ENCODE measurements at regions not wholly inside any gene's neighbourhood (a gene's known extent, or its start where the extent isn't known, plus 50 kb on each side); places are given as distances from the start of the nearest gene placed in this dataset.

DNA sequence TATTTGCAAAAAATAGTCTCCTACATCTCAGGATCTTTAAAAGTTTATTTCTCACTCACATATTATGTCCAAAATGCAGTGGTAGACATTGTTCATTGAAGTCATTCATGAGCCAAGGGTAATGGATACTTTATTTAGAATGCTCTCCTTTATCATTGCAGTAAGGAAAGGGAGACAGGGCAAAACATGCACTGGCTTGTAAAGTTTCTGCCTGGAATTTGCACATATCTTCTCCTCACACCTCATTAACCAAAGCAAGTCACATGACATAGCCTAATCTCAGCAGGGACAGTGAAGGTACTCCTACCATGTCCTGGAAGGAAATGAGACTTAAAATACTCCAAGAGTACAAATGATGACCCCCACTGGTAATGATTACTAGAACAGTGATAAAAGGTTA is 333.7 kb upstream of the EPHA3 start:
- no peaks in the 10 kb centered on the region for H3K4me1 Mint-ChIP-seq (ENCODE audit: low read depth, unreplicated experiment)
- Histone ChIP-seq H3K4me3 (ENCODE audit: low read depth, low read length) (no peak overlapping the region), H3K27me3 (replicated peaks; ENCODE audit: control insufficient read depth, insufficient read depth, low read length) (no peaks in the 10 kb centered on the region), H3K4me1 (no peaks in the 10 kb centered on the region), H3K9me3 (no peaks in the 10 kb centered on the region), H3K36me3 (ENCODE audit: control insufficient read depth, insufficient read depth, low read length) (no peaks in the 10 kb centered on the region)
- TF ChIP-seq, protein P1, sequence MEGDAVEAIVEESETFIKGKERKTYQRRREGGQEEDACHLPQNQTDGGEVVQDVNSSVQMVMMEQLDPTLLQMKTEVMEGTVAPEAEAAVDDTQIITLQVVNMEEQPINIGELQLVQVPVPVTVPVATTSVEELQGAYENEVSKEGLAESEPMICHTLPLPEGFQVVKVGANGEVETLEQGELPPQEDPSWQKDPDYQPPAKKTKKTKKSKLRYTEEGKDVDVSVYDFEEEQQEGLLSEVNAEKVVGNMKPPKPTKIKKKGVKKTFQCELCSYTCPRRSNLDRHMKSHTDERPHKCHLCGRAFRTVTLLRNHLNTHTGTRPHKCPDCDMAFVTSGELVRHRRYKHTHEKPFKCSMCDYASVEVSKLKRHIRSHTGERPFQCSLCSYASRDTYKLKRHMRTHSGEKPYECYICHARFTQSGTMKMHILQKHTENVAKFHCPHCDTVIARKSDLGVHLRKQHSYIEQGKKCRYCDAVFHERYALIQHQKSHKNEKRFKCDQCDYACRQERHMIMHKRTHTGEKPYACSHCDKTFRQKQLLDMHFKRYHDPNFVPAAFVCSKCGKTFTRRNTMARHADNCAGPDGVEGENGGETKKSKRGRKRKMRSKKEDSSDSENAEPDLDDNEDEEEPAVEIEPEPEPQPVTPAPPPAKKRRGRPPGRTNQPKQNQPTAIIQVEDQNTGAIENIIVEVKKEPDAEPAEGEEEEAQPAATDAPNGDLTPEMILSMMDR (IDR thresholded peaks at IDR 0.05; ENCODE audit: insufficient read depth in 1 of 2, low read depth in 1 of 2, low read length in 1 of 2, severe bottlenecking in 1 of 2, unreplicated experiment in 1 of 2): no peak
- BruUV-seq (replicated peaks): no TSS peak
- intact Hi-C loops (cut with micrococcal nuclease; ENCODE audit: unreplicated experiment): no loop called here
- H3K4me3 Mint-ChIP-seq (ENCODE audit: unreplicated experiment): no peak overlapping the region
- POLR2A ChIA-PET: no interaction called here
- H3K36me3 Mint-ChIP-seq (ENCODE audit: insufficient read depth, unreplicated experiment): no peaks in the 10 kb centered on the region
- no peaks in the 10 kb centered on the region for H3K9me3 Mint-ChIP-seq (ENCODE audit: unreplicated experiment)
- H3K27me3 Mint-ChIP-seq (ENCODE audit: insufficient read depth, unreplicated experiment): no peaks in the 10 kb centered on the region
- DNase-seq: no peak
- H3K27ac Mint-ChIP-seq (ENCODE audit: unreplicated experiment): no peak overlapping the region
- CTCF ChIA-PET: no interaction called here

DNA sequence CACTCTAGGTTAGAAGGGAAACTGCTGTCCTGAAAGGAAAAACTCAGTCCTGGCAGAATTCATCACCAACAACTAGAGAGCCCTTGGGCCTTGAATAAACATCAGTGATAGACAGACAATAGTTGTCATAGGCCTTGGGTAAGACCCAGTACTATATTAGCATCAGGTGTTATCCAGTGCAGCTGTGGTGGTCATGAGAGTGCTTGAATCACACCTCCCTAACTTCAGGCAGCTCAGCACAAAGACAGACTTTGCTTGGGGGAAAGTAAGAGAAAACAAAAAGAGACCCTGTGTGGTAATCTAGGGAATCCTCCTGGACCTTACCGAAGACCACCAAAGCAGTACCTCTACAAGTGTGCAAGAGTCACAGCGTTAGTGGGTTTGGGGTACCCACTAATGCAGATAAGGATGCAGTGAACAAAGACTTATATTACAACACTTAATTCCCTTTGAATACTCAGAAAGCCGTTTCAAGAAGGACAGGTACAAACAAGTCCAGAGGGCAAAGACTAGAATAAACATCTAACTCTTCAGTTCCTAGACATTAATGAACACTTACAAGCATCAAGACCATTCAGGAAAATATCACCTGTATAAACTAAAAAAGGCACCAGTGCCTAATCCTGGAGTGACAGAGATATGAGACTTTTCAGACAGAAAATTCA is 332.3 kb upstream of the EPHA3 start:
- TF ChIP-seq, protein P1 (IDR thresholded peaks at IDR 0.05; ENCODE audit: insufficient read depth in 1 of 2, low read depth in 1 of 2, low read length in 1 of 2, severe bottlenecking in 1 of 2, unreplicated experiment in 1 of 2): no peak
- no peaks in the 10 kb centered on the region for H3K9me3 ChIP-seq
- H3K27ac Mint-ChIP-seq (ENCODE audit: unreplicated experiment): no peak overlapping the region
- H3K36me3 ChIP-seq (ENCODE audit: control insufficient read depth, insufficient read depth, low read length): no peaks in the 10 kb centered on the region
- intact Hi-C loops (cut with micrococcal nuclease; ENCODE audit: unreplicated experiment): no loop called here
- no peak overlapping the region for H3K4me3 Mint-ChIP-seq (ENCODE audit: unreplicated experiment)
- H3K4me1 Mint-ChIP-seq (ENCODE audit: low read depth, unreplicated experiment): no peaks in the 10 kb centered on the region
- no peaks in the 10 kb centered on the region for H3K4me1 ChIP-seq
- H3K36me3 Mint-ChIP-seq (ENCODE audit: insufficient read depth, unreplicated experiment): no peaks in the 10 kb centered on the region
- no peaks in the 10 kb centered on the region for H3K27me3 ChIP-seq (replicated peaks; ENCODE audit: control insufficient read depth, insufficient read depth, low read length)
- BruUV-seq (replicated peaks): no TSS peak
- no peak overlapping the region for H3K4me3 ChIP-seq (ENCODE audit: low read depth, low read length)
- no peaks in the 10 kb centered on the region for H3K27me3 Mint-ChIP-seq (ENCODE audit: insufficient read depth, unreplicated experiment)
- POLR2A ChIA-PET: no interaction called here
- no peak for DNase-seq
- CTCF ChIA-PET: no interaction called here
- H3K9me3 Mint-ChIP-seq (ENCODE audit: unreplicated experiment): no peaks in the 10 kb centered on the region

DNA sequence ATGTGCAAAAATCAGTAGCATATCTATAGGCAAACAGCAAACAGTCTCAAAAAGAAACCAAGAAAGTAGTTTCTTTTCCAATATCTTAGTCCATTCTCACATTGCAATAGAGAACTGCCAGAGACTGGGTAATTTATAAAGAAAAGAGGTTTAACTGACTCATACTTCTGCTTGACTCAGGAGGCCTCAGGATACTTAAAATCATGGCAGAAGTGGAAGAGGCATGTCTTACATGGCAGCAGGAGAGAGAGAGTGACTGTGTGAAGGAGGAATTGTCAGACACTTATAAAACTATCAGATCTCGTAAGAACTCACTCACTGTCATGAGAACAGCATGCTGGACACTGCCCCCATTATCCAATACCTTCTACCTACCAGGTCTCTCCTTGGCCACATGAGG is 327.9 kb upstream of the EPHA3 start:
- Mint-ChIP-seq H3K4me3 (ENCODE audit: unreplicated experiment) (no peak overlapping the region), H3K4me1 (ENCODE audit: low read depth, unreplicated experiment) (no peaks in the 10 kb centered on the region), H3K27ac (ENCODE audit: unreplicated experiment) (no peak overlapping the region), H3K36me3 (ENCODE audit: insufficient read depth, unreplicated experiment) (no peaks in the 10 kb centered on the region), H3K9me3 (ENCODE audit: unreplicated experiment) (no peaks in the 10 kb centered on the region), H3K27me3 (ENCODE audit: insufficient read depth, unreplicated experiment) (no peaks in the 10 kb centered on the region)
- TF ChIP-seq, protein P1 (IDR thresholded peaks at IDR 0.05; ENCODE audit: insufficient read depth in 1 of 2, low read depth in 1 of 2, low read length in 1 of 2, severe bottlenecking in 1 of 2, unreplicated experiment in 1 of 2): no peak
- POLR2A ChIA-PET: no interaction called here
- Histone ChIP-seq H3K27me3 (replicated peaks; ENCODE audit: control insufficient read depth, insufficient read depth, low read length) (no peaks in the 10 kb centered on the region), H3K9me3 (no peaks in the 10 kb centered on the region), H3K4me1 (no peaks in the 10 kb centered on the region), H3K4me3 (ENCODE audit: low read depth, low read length) (no peak overlapping the region), H3K36me3 (ENCODE audit: control insufficient read depth, insufficient read depth, low read length) (no peaks in the 10 kb centered on the region)
- CTCF ChIA-PET: no interaction called here
- BruUV-seq (replicated peaks): no TSS peak
- no peak for DNase-seq
- intact Hi-C loops (cut with micrococcal nuclease; ENCODE audit: unreplicated experiment): no loop called here

All from Caco-2 (cell line).